Testis (tissue), 2 donors: ENCODE measurements at regions not wholly inside any gene's neighbourhood (a gene's known extent, or its start where the extent isn't known, plus 50 kb on each side); places are given as distances from the start of the nearest gene placed in this dataset.

ENCODE experiments used
- DNase-seq: peaks from one replicate; pipeline ENCODE4 v3.0.0-alpha.2; 2019
- H3K27ac ChIP-seq, 2 donors: fragments of 200-600 bp; sonication (generic); one replicate each; pipeline ENCODE4 v1.5.1; 2019
- H3K27me3 ChIP-seq: fragments of 200-600 bp; sonication (generic); one replicate; pipeline ENCODE4 v1.5.1; 2019
- H3K36me3 ChIP-seq: fragments of 200-600 bp; sonication (generic); one replicate; pipeline ENCODE4 v1.5.1; 2017; ENCODE audit warnings: low read depth; ENCODE audit errors: missing control alignments
- H3K4me1 ChIP-seq: fragments of 200-600 bp; sonication (generic); one replicate; pipeline ENCODE4 v1.5.1; 2019
- H3K4me3 ChIP-seq, 2 donors: fragments of 200-600 bp; sonication (generic); one replicate each; pipeline ENCODE4 v1.5.1; 2017 to 2019
- H3K9me3 ChIP-seq: fragments of 200-600 bp; sonication (generic); one replicate; pipeline ENCODE4 v1.5.1; 2017
- POLR2A ChIP-seq: fragments of 450-650 bp; IDR thresholded peaks from one replicate; pipeline ENCODE4 v1.6.1; 2017; ENCODE audit warnings: antibody characterized with exemption, mild to moderate bottlenecking, moderate library complexity
- WGBS, 2 donors: methylation state at CpG; one replicate each; pipeline ENCODE4 v1.1.5; 2018; 5-methylcytosine and 5-hydroxymethylcytosine counted together
- intact Hi-C: fragments of 100-400 bp; cut with DNase I; formaldehyde crosslinking; loops from one replicate; pipeline ENCODE4 v1.15.1; 2023; ENCODE audit warnings: low total_unique reads
- TF ChIP-seq, protein P1 (sequence below), 3 experiments: fragments of 450-650 bp in 2 of 3; fragments of 200-600 bp in 1 of 3; sonication (generic) in 1 of 3; IDR thresholded peaks; one replicate each; pipeline ENCODE4 v1.5.1; 2016 to 2019; ENCODE audit warnings: antibody characterized with exemption in 3 of 3, mild to moderate bottlenecking in 2 of 3, moderate library complexity in 1 of 3

DNA sequence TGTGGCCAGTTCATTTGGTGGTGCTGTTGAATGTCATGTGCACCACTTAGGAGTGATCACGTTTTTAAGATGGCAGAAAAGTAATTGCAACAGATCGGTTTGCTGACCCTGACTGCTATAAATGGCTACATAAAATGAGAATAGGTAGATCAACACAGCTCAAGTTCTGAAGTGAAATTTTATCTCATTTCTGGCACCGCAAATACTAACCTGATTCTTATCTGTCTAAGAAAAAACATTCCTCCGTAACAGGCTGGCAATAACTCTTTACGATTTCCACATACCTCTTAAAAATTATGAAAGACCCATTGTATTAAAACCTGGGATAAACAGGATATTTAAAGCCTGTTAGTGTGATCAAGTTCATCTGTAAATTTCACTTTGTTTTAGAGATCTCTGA lies 387.5 kb downstream of the PDGFC start:
- no peak overlapping the region for H3K27ac ChIP-seq
- H3K4me1 ChIP-seq: no peaks in the 10 kb centered on the region
- WGBS, 2 donors: 58 to 73% methylated on average over 5 of the region's 5 CpGs
- no peak overlapping the region for H3K4me3 ChIP-seq
- H3K27me3 ChIP-seq: no peaks in the 10 kb centered on the region
- no peaks in the 10 kb centered on the region for H3K9me3 ChIP-seq
- no peaks in the 10 kb centered on the region for H3K36me3 ChIP-seq
- no peak for DNase-seq
- TF ChIP-seq POLR2A: no peak
- TF ChIP-seq, protein P1, sequence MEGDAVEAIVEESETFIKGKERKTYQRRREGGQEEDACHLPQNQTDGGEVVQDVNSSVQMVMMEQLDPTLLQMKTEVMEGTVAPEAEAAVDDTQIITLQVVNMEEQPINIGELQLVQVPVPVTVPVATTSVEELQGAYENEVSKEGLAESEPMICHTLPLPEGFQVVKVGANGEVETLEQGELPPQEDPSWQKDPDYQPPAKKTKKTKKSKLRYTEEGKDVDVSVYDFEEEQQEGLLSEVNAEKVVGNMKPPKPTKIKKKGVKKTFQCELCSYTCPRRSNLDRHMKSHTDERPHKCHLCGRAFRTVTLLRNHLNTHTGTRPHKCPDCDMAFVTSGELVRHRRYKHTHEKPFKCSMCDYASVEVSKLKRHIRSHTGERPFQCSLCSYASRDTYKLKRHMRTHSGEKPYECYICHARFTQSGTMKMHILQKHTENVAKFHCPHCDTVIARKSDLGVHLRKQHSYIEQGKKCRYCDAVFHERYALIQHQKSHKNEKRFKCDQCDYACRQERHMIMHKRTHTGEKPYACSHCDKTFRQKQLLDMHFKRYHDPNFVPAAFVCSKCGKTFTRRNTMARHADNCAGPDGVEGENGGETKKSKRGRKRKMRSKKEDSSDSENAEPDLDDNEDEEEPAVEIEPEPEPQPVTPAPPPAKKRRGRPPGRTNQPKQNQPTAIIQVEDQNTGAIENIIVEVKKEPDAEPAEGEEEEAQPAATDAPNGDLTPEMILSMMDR (IDR thresholded peaks at IDR 0.05): no peak
- intact Hi-C loops: no loop called here

DNA sequence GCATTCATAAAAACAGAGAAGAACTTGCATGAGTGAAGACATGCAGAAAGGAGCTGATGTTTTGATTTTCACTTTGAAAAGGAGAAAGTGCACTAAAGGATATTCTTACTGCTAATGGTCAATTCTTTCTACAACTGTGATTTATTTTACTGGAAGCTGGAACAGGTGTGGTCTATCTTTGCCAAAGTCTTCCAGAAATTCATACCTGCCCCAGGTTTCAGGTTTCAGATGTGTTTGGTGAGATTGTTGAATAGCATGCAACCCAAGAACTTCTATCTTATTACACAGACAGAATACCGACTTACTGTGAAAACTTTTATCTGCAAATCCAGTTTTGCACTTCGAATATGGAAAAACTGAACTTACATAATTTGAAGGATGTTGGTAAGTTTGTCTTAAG lies 388.3 kb downstream of the PDGFC start:
- no peak for DNase-seq
- WGBS, 2 donors: 73 to 94% methylated on average over 2 of the region's 2 CpGs
- no peaks in the 10 kb centered on the region for H3K36me3 ChIP-seq
- TF ChIP-seq, protein P1 (IDR thresholded peaks at IDR 0.05): no peak
- TF ChIP-seq POLR2A: no peak
- no peaks in the 10 kb centered on the region for H3K4me1 ChIP-seq
- intact Hi-C loops: no loop called here
- H3K27me3 ChIP-seq: no peaks in the 10 kb centered on the region
- no peaks in the 10 kb centered on the region for H3K9me3 ChIP-seq
- H3K27ac ChIP-seq: no peak overlapping the region
- no peak overlapping the region for H3K4me3 ChIP-seq

DNA sequence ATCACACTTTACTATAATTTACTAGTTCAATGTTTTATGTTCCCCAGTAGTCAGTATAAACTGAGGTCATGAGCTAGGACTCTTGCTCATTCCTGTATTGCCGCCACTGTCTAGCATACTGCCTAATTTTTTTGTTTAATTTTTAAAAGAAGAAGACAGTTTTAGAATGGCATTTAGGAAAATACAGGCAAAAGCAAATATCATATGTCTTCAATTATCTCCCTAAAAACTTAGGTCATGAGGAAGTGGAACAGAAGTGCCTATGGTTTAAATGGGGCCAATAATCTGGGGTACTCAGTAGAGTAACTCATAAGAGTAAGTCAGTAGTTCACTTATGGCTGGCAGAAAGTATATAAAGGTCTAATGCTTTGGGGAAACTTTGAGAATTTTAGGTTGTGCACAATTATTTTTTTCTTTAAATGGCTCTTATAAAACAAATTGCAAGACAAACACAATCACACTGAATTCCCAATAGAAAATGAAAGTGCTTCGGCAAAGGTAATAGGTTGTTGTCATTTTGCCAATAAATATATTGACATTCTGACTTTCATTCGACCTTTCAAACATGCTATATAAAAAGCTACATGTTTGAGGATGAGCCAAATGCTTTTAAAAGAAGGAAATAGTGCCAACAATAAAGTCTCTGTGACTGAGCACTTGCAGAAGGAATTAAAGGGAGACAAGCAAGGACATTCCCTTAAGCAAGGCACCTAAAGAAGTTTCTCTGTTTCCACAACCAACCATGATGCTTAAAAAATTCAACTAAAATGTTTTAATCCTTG lies 390.1 kb downstream of the PDGFC start:
- intact Hi-C loops: no loop called here
- WGBS, 2 donors: 55 to 58% methylated on average over 3 of the region's 3 CpGs
- no peak overlapping the region for H3K27ac ChIP-seq

DNA sequence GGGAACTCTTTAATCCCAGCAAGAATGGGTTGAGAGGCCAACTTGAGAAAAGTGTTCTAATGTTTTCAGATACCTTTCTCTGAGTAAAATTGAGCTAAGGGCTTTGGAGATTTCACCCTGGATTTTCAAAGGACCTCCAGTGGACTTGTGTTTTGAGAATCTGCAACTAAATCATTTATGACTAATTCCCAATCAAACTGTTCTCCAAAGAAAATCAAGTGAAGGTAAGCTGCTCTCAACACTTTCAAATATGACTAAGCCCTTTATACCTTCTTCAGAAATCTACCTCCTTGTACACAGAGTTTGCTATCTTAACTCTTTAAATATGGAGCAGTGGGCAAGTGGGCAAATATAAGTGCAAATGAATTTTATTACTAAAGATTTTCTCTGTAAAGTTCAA lies 392.9 kb downstream of the PDGFC start:
- H3K36me3 ChIP-seq: no peaks in the 10 kb centered on the region
- no peak overlapping the region for H3K27ac ChIP-seq
- TF ChIP-seq, protein P1 (IDR thresholded peaks at IDR 0.05): no peak
- no peak for TF ChIP-seq POLR2A

More for the DNA sequence above, 390.1 kb downstream of the PDGFC start:
- DNase-seq: no peak
- no peaks in the 10 kb centered on the region for H3K4me1 ChIP-seq
- no peak overlapping the region for H3K4me3 ChIP-seq
- H3K9me3 ChIP-seq: no peaks in the 10 kb centered on the region
- TF ChIP-seq, protein P1 (IDR thresholded peaks at IDR 0.05): no peak
- no peak for TF ChIP-seq POLR2A
- H3K36me3 ChIP-seq: no peaks in the 10 kb centered on the region
- H3K27me3 ChIP-seq: no peaks in the 10 kb centered on the region

DNA sequence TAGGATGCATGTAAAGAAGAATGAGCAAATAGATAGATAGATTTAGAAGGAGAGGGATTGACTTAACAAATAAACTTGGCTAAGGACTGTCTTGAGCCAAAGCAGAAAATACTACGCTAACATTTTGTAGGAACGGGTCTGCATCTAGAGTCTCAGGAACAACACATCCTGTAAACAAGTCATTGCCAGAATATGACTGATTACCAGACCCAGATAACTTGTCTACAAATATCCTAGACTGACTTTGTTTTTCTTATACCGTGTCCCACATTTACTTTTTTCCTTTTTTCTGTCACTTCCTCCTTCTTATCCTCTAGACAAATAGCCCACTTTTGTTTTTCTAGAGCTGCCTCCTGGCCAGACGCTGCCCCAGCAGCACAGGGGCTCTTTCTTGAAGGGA lies 393.6 kb downstream of the PDGFC start:
- Histone ChIP-seq H3K36me3 (no peaks in the 10 kb centered on the region), H3K4me1 (no peaks in the 10 kb centered on the region), H3K27ac (no peak overlapping the region), H3K9me3 (no peaks in the 10 kb centered on the region), H3K4me3 (no peak overlapping the region), H3K27me3 (no peaks in the 10 kb centered on the region)
- TF ChIP-seq, protein P1 (IDR thresholded peaks at IDR 0.05): no peak
- TF ChIP-seq POLR2A: no peak
- 55 to 59% methylated on average over 4 of the region's 4 CpGs for WGBS, 2 donors
- no peak for DNase-seq
- intact Hi-C loops: no loop called here

More for the DNA sequence above, 392.9 kb downstream of the PDGFC start:
- Histone ChIP-seq H3K27me3 (no peaks in the 10 kb centered on the region), H3K4me1 (no peaks in the 10 kb centered on the region), H3K4me3 (no peak overlapping the region), H3K9me3 (no peaks in the 10 kb centered on the region)
- no peak for DNase-seq
- intact Hi-C loops: no loop called here
